ENCODE measurements at regions not wholly inside any gene's neighbourhood (a gene's known extent, or its start where the extent isn't known, plus 50 kb on each side); places are given as distances from the start of the nearest gene placed in this dataset.

DNA sequence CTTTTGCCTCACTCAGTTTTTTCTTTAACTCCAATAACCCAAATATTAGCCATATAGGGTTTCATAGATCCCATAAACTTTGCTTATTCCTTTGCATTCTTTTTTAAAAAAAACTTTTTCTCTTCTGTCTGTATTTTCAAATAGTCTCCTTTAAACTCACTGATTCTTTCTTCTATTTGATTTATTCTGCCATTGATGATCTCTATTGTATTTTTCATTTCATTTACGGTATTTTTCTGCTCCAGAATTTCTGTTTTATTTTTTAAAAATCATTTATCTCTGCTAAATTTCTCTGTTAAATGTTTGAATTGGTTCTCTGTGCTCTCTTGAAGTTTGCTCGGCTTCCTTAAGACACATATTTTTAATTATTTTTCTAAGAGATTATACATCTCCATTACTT, 573.3 kb upstream of the MAN1A1 start:
- H3K9ac ChIP-seq (ENCODE audit: low read depth, low read length): no peak overlapping the region
- no peaks in the 10 kb centered on the region for H3K4me1 ChIP-seq (ENCODE audit: insufficient read depth, low read length)
- no peaks in the 10 kb centered on the region; the same call in 1 of the 2 replicates for H3K9me3 ChIP-seq (ENCODE audit: control insufficient read depth, insufficient read depth, low read length)
- H3K36me3 ChIP-seq (ENCODE audit: insufficient read depth, low read length): no peaks in the 10 kb centered on the region; the same call in 1 of the 2 replicates

DNA sequence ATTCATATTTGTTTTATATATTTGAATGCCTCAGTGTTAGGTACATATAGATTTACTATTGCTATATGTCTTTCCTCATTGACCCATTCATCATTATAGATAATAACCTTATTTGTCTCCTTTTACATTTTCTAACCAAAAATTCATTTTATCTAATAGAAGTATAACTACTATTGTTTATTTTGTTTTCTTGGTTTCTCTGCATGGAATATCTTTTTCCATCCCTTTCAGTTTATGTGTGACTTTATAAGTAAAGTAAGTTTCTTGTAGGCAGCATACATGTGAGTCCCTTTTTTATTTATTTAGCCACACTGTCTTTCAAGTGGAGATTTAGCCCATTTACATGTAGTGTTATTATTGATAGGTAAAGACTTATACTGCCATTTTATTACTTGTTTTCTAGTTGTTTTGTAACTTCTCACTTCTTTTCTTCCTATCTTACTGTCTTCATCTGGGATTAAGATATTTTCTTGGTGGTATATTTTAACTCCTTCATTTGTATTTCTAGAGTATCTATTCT, 572.0 kb upstream of the MAN1A1 start:
- Histone ChIP-seq H3K4me1 (ENCODE audit: insufficient read depth, low read length) (no peaks in the 10 kb centered on the region), H3K9ac (ENCODE audit: low read depth, low read length) (no peak overlapping the region), H3K36me3 (ENCODE audit: insufficient read depth, low read length) (no peaks in the 10 kb centered on the region; the same call in 1 of the 2 replicates), H3K9me3 (ENCODE audit: control insufficient read depth, insufficient read depth, low read length) (no peaks in the 10 kb centered on the region; the same call in 1 of the 2 replicates)

DNA sequence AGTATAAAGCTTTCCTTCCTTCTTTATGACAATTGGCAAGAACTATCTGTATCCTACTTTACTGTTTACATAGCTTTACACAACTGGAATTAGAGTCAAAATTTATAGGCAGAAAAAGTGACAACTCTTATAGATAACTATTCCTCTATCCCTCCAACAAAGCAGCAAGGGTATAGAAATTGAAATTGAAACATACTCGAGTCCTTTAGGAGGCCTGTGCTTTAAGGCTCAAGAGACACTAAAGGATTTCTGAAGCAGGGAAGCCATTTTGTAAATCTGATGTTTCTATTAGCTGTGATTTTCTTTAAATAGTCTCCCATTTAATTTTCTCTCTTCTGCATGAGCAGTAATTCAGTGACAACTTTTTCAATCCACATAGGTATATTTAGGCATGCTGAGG, 567.6 kb upstream of the MAN1A1 start:
- no peaks in the 10 kb centered on the region; the same call in 1 of the 2 replicates for H3K36me3 ChIP-seq (ENCODE audit: insufficient read depth, low read length)
- no peak overlapping the region for H3K9ac ChIP-seq (ENCODE audit: low read depth, low read length)
- no peaks in the 10 kb centered on the region for H3K4me1 ChIP-seq (ENCODE audit: insufficient read depth, low read length)
- no peaks in the 10 kb centered on the region for H3K9me3 ChIP-seq (ENCODE audit: control insufficient read depth, insufficient read depth, low read length)

DNA sequence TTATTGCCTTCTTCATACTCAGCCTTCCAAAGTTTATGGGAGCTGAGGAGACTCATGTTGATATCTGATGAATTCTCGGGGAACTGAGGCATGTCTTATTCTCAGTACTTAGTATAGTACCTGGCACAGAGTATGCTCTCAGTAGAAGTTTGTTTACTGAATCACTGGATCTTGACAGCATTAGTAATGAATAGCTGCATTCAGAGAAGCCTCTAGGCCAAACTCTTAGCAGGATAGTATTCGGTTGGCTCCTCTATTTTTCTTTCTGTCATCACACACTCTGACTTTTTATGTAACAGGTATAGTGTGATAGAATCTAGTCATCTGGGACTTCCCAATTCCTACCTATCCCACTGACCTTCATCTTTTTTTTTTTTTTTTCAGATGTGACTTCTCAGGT, 566.4 kb upstream of the MAN1A1 start:
- no peaks in the 10 kb centered on the region for H3K9me3 ChIP-seq (ENCODE audit: control insufficient read depth, insufficient read depth, low read length)
- H3K36me3 ChIP-seq (ENCODE audit: insufficient read depth, low read length): no peaks in the 10 kb centered on the region; the same call in 1 of the 2 replicates
- H3K4me1 ChIP-seq (ENCODE audit: insufficient read depth, low read length): no peaks in the 10 kb centered on the region
- H3K9ac ChIP-seq (ENCODE audit: low read depth, low read length): no peak overlapping the region

DNA sequence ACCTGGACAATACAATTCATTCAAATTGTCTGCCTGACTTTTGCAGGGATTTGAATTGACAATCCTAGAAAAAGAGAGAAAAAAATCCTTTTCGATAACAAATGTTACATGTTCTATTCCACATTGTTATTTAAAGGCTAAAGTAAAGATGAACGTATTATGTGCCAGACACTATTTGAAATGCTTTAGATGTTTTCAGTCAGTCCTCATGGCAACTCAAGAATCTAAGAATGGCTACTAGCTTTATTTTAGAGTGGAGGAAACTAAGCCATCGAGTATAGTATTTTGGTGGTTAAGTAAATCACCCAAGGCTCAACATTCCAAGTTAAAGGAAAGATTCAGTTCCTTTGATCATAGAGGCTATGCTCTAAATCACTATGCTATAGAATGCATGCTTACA, 558.6 kb upstream of the MAN1A1 start:
- Histone ChIP-seq H3K9me3 (ENCODE audit: control insufficient read depth, insufficient read depth, low read length) (no peaks in the 10 kb centered on the region; the same call in 1 of the 2 replicates), H3K9ac (ENCODE audit: low read depth, low read length) (no peak overlapping the region), H3K4me1 (ENCODE audit: insufficient read depth, low read length) (no peaks in the 10 kb centered on the region), H3K36me3 (ENCODE audit: insufficient read depth, low read length) (no peaks in the 10 kb centered on the region)

DNA sequence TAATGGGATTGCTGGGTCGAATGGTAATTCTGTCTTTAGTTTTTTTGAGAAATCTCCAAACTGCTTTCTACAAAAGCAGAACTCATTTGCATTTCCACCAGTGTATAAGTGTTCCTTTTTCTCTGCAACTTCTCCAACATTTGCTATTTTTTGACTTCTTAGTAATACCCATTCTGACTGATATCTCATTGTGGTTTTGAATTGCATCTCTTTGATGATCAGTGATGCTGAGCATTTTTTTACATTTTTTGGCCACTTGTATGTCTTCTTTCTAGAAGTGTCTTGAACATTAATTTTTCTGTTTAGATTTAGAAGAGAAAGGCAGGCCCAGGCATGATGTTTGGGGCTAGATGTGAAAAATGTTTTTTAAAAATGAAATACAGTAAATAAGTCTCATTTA, 553.1 kb upstream of the MAN1A1 start:
- Histone ChIP-seq H3K36me3 (ENCODE audit: insufficient read depth, low read length) (no peaks in the 10 kb centered on the region), H3K9ac (ENCODE audit: low read depth, low read length) (no peak overlapping the region), H3K4me1 (ENCODE audit: insufficient read depth, low read length) (no peaks in the 10 kb centered on the region), H3K9me3 (ENCODE audit: control insufficient read depth, insufficient read depth, low read length) (no peaks in the 10 kb centered on the region)

DNA sequence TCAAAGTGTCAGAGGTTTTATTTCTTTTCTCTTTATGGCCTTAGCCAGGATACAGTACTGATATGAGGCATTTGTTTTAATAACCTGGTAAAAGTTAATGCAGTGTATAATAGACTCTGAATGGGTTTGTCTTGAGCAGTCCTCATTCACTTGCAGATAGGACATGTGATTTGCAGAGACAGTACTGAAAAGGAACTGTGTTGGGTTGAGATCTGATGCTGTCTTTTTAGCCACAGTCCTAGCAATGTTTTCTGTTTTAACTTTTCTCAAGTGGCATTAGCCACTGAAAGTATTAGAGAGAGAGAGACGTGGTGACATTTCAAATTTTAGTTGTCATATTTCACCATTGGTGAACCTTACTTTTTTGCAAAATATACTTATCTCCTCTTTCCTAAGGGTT, 547.2 kb upstream of the MAN1A1 start:
- no peaks in the 10 kb centered on the region for H3K9me3 ChIP-seq (ENCODE audit: control insufficient read depth, insufficient read depth, low read length)
- no peaks in the 10 kb centered on the region for H3K4me1 ChIP-seq (ENCODE audit: insufficient read depth, low read length)
- H3K9ac ChIP-seq (ENCODE audit: low read depth, low read length): no peak overlapping the region
- H3K36me3 ChIP-seq (ENCODE audit: insufficient read depth, low read length): no peaks in the 10 kb centered on the region

DNA sequence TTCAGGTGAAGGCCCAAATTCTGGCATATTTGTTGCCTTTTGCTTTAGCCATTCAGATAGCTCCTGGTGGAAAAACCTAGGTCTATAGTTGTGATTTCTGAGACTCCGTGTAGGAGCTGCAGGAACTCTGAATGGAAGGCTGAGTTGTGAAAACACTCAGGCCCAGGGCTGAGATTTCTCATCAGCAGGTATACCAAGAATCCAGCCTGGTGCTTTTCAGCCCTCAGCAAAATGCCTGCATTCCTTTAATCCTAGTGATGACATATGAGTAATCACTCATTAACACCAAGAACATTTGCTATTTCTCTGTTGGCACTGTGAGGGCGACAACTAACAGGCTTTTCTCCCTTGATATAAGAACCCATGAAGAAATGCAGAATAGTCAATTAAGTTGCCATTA, 546.1 kb upstream of the MAN1A1 start:
- H3K9ac ChIP-seq (ENCODE audit: low read depth, low read length): no peak overlapping the region
- no peaks in the 10 kb centered on the region for H3K4me1 ChIP-seq (ENCODE audit: insufficient read depth, low read length)
- no peaks in the 10 kb centered on the region for H3K9me3 ChIP-seq (ENCODE audit: control insufficient read depth, insufficient read depth, low read length)
- no peaks in the 10 kb centered on the region for H3K36me3 ChIP-seq (ENCODE audit: insufficient read depth, low read length)

DNA sequence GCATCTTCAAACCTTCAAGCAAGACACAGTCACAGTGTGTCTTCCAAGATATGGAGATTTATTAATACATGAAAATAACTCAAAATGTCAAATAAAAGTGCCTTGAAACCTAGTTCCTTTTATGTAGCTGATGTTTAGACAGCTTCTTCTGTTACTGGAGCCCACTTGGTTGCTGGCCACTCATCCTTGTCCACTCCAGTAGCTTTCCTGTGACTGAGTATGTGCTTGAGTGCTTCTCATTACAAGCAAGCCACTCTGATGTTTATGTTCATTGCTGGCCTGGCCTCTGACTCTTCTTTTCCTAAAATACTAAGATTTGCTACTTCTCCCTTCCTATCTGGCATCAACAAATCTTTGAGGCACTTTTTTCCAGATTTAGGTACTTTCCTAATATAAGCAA, 545.2 kb upstream of the MAN1A1 start:
- H3K4me1 ChIP-seq (ENCODE audit: insufficient read depth, low read length): no peaks in the 10 kb centered on the region
- no peaks in the 10 kb centered on the region for H3K36me3 ChIP-seq (ENCODE audit: insufficient read depth, low read length)
- no peak overlapping the region for H3K9ac ChIP-seq (ENCODE audit: low read depth, low read length)
- no peaks in the 10 kb centered on the region for H3K9me3 ChIP-seq (ENCODE audit: control insufficient read depth, insufficient read depth, low read length)

DNA sequence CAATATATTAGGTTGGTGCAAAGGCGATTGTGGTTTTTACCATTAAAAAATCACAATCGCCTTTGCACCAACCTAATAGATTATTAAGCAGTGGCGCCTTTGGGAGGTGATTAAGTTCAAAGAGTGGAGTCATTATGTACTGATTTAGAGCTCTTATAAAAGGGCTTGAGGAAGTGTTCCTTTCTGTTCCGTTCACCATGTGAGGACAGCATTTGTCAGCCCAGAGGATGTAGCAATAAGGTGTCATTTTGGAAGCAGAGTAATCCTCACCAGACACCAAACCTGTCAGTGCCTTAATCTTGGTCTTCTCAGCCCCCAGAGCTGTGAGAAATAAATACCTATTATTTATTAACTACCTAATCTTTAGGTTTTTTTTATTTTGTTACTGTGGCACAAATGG, 542.1 kb upstream of the MAN1A1 start:
- no peaks in the 10 kb centered on the region for H3K36me3 ChIP-seq (ENCODE audit: insufficient read depth, low read length)
- no peaks in the 10 kb centered on the region for H3K9me3 ChIP-seq (ENCODE audit: control insufficient read depth, insufficient read depth, low read length)
- H3K9ac ChIP-seq (ENCODE audit: low read depth, low read length): no peak overlapping the region
- H3K4me1 ChIP-seq (ENCODE audit: insufficient read depth, low read length): no peaks in the 10 kb centered on the region

DNA sequence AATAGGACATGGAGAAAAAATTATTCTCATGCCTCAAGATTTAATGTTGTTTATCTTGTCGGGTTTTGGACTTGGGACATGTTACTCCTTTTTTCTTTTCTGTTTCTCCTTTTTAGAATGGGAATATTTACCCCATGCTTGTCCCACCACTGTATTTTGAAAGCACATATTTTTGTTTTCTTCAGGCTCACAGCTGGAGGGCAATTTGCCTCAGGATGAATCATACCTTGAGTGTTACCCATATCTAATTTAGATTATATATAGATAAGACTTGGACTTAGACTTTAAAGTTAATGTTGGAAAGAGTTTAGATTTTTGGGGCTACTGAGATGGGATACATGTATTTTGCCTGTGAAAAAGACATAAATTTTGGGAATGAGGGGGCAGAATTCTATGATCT, 541.6 kb upstream of the MAN1A1 start:
- H3K4me1 ChIP-seq (ENCODE audit: insufficient read depth, low read length): no peaks in the 10 kb centered on the region
- no peak overlapping the region for H3K9ac ChIP-seq (ENCODE audit: low read depth, low read length)
- no peaks in the 10 kb centered on the region for H3K36me3 ChIP-seq (ENCODE audit: insufficient read depth, low read length)
- H3K9me3 ChIP-seq (ENCODE audit: control insufficient read depth, insufficient read depth, low read length): no peaks in the 10 kb centered on the region

DNA sequence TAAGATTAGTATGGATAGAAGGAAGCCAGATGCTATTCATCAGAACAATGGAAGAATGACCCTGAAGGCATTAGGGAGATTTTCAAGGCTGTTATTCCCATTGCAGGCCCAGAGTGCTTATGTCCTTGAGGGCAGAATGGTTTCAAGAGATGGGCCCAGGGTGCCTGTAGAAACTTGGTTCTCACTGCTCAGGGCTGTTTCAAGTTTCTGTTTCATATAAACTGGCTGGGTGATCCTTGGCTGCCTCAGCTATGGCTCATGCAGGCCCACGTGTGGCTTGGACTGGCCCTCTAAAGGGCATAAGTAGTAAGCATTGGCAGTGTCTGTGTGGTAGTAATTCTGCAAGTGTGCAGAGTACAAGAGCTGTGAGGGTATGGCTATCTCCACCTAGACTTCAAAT, 540.9 kb upstream of the MAN1A1 start:
- H3K4me1 ChIP-seq (ENCODE audit: insufficient read depth, low read length): no peaks in the 10 kb centered on the region
- H3K9ac ChIP-seq (ENCODE audit: low read depth, low read length): no peak overlapping the region
- H3K9me3 ChIP-seq (ENCODE audit: control insufficient read depth, insufficient read depth, low read length): no peaks in the 10 kb centered on the region

DNA sequence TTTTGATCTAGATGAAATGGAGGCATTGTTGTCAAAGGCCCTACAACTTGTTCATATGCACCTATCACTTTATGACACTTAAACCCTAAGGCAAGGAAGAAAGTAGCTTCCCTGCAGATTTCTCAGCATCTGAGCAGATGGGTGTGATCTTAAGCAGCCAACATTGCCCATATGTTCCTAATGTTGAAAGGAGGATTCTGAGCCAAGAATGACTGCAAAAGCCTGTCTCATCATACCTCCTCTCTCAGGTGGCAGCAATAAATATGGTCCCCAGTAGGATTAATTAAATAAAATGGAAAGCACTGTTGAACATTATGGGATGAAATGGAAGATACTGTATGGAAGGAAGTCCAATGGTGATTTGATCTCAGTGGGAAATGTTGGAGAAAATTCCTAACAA, 538.1 kb upstream of the MAN1A1 start:
- Histone ChIP-seq H3K9ac (ENCODE audit: low read depth, low read length) (no peak overlapping the region), H3K36me3 (ENCODE audit: insufficient read depth, low read length) (no peaks in the 10 kb centered on the region), H3K4me1 (ENCODE audit: insufficient read depth, low read length) (no peaks in the 10 kb centered on the region), H3K9me3 (ENCODE audit: control insufficient read depth, insufficient read depth, low read length) (no peaks in the 10 kb centered on the region)

More for the DNA sequence above, 540.9 kb upstream of the MAN1A1 start:
- H3K36me3 ChIP-seq (ENCODE audit: insufficient read depth, low read length): no peaks in the 10 kb centered on the region

DNA sequence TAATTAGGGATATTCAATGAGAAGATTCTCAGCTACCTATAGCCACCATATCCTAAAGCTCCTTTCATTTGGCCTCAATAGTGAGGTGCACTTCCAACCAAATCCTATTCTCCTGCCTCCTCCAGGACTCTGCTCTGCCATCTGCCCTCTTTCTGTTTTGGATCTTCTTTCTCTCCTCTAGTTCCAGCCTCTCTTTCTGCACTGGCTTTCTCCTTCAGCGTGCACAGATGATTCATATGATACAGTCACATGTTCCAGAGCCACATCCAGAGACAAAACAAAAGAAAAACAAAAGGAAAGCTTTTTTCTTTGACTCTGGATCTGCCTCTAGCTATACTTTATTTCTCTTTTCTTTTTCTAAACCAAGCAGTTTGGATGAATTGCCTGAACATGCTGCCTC, 531.9 kb upstream of the MAN1A1 start:
- no peaks in the 10 kb centered on the region for H3K4me1 ChIP-seq (ENCODE audit: insufficient read depth, low read length)
- H3K9ac ChIP-seq (ENCODE audit: low read depth, low read length): no peak overlapping the region
- no peaks in the 10 kb centered on the region for H3K9me3 ChIP-seq (ENCODE audit: control insufficient read depth, insufficient read depth, low read length)
- H3K36me3 ChIP-seq (ENCODE audit: insufficient read depth, low read length): no peaks in the 10 kb centered on the region

DNA sequence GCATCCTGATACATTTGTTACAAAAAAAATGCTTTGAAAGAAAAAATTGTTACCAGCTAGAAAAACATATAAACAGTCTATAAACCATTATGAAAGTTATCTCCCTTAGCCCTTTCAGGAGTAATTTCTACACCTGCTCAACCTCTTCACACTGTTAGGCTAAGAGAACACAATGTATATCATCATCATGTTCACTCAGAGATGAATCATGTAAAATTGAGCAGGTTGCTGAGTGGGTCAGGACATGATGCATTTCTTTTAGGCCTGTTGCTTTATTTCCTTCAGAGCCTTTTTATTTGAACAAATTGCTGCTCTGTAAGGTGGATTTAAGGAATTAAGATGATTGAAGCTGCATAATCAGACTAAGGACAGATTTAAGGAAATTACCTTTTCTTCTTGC, 531.3 kb upstream of the MAN1A1 start:
- Histone ChIP-seq H3K4me1 (ENCODE audit: insufficient read depth, low read length) (no peaks in the 10 kb centered on the region), H3K9ac (ENCODE audit: low read depth, low read length) (no peak overlapping the region), H3K36me3 (ENCODE audit: insufficient read depth, low read length) (no peaks in the 10 kb centered on the region), H3K9me3 (ENCODE audit: control insufficient read depth, insufficient read depth, low read length) (no peaks in the 10 kb centered on the region)

DNA sequence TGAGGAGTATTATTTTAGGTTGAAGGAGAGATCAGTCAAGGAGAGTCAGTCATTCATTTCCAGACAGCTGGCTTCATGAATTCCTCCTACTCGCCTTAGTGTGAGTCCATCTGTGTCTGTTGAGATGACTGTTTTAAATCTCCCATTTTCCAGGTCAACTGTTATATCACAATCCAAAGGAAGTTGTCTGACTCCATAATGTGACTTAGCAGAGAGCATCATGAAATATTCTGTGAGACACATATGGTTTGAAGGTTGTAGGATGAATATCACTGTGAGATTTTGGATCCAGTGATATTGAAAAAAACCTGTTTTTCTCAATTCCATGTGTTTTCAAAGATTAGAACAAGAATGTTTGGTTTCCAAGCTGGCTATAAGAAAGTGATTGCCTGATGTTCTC, 530.2 kb upstream of the MAN1A1 start:
- Histone ChIP-seq H3K36me3 (ENCODE audit: insufficient read depth, low read length) (no peaks in the 10 kb centered on the region), H3K4me1 (ENCODE audit: insufficient read depth, low read length) (no peaks in the 10 kb centered on the region)

More for the DNA sequence above, 530.2 kb upstream of the MAN1A1 start:
- no peak overlapping the region for H3K9ac ChIP-seq (ENCODE audit: low read depth, low read length)
- H3K9me3 ChIP-seq (ENCODE audit: control insufficient read depth, insufficient read depth, low read length): no peaks in the 10 kb centered on the region
